ENCODE measurements at regions not wholly inside any gene's neighbourhood (a gene's known extent, or its start where the extent isn't known, plus 50 kb on each side); places are given as distances from the start of the nearest gene placed in this dataset.
"Not testable (repeated sequence)": the region's sequence is repeated elsewhere in the genome, so short reads cannot be mapped to it uniquely, and the experiment has no call there.

GRCh38 chr5:7087719-7088297 lies 308.1 kb upstream of the ADCY2 start:
- no peak for DNase-seq (ENCODE audit: low read depth)

GRCh38 chr5:7088849-7089248 lies 307.1 kb upstream of the ADCY2 start:
- DNase-seq (ENCODE audit: low read depth), result no peak

- no peak for DNase-seq (ENCODE audit: low read depth)
These were observed 301.3 kb upstream of the ADCY2 start for GRCh38 chr5:7094626-7095025.

GRCh38 chr5:7096294-7096693 lies 299.6 kb upstream of the ADCY2 start:
- no peak for DNase-seq (ENCODE audit: low read depth)

- DNase-seq (ENCODE audit: low read depth), result no peak
These were observed 290.6 kb upstream of the ADCY2 start for GRCh38 chr5:7105358-7105757.

- no peak for DNase-seq (ENCODE audit: low read depth)
These were observed 278.0 kb upstream of the ADCY2 start for GRCh38 chr5:7117961-7118360.

- no peak for DNase-seq (ENCODE audit: low read depth)
These were observed 264.3 kb upstream of the ADCY2 start for GRCh38 chr5:7131680-7132079.

GRCh38 chr5:7146886-7147285 lies 249.1 kb upstream of the ADCY2 start:
- DNase-seq (ENCODE audit: low read depth), result no peak

GRCh38 chr5:7157083-7157482 lies 238.9 kb upstream of the ADCY2 start:
- DNase-seq (ENCODE audit: low read depth), result no peak

- DNase-seq (ENCODE audit: low read depth), result no peak
These were observed 226.6 kb upstream of the ADCY2 start for GRCh38 chr5:7169240-7169878.

- DNase-seq (ENCODE audit: low read depth), result not testable (repeated sequence)
These were observed 225.2 kb upstream of the ADCY2 start for GRCh38 chr5:7170785-7171184.

- no peak for DNase-seq (ENCODE audit: low read depth)
These were observed 216.6 kb upstream of the ADCY2 start for GRCh38 chr5:7179364-7179763.

GRCh38 chr5:7181841-7182240 lies 214.1 kb upstream of the ADCY2 start:
- DNase-seq (ENCODE audit: low read depth), result no peak

- DNase-seq (ENCODE audit: low read depth), result no peak
These were observed 210.2 kb upstream of the ADCY2 start for GRCh38 chr5:7185742-7186141.

- DNase-seq (ENCODE audit: low read depth), result no peak
These were observed 209.1 kb upstream of the ADCY2 start for GRCh38 chr5:7186818-7187217.

GRCh38 chr5:7190712-7191250 lies 205.2 kb upstream of the ADCY2 start:
- DNase-seq (ENCODE audit: low read depth), result no peak

- no peak for DNase-seq (ENCODE audit: low read depth)
These were observed 203.9 kb upstream of the ADCY2 start for GRCh38 chr5:7192016-7192415.

- DNase-seq (ENCODE audit: low read depth), result no peak
These were observed 193.1 kb upstream of the ADCY2 start for GRCh38 chr5:7202846-7203245.

- DNase-seq (ENCODE audit: low read depth), result no peak
These were observed 188.0 kb upstream of the ADCY2 start for GRCh38 chr5:7207979-7208378.

GRCh38 chr5:7208938-7209337 lies 187.0 kb upstream of the ADCY2 start:
- DNase-seq (ENCODE audit: low read depth), result no peak

- no peak for DNase-seq (ENCODE audit: low read depth)
These were observed 186.3 kb upstream of the ADCY2 start for GRCh38 chr5:7209658-7210057.

- DNase-seq (ENCODE audit: low read depth), result no peak
These were observed 185.4 kb upstream of the ADCY2 start for GRCh38 chr5:7210549-7210948.

GRCh38 chr5:7213525-7213924 lies 182.4 kb upstream of the ADCY2 start:
- no peak for DNase-seq (ENCODE audit: low read depth)

- no peak for DNase-seq (ENCODE audit: low read depth)
These were observed 181.0 kb upstream of the ADCY2 start for GRCh38 chr5:7214906-7215416.
